GM23248 (cell line): ENCODE measurements at regions not wholly inside any gene's neighbourhood (a gene's known extent, or its start where the extent isn't known, plus 50 kb on each side); places are given as distances from the start of the nearest gene placed in this dataset.

Source experiments
- DNase-seq: peaks from one replicate; pipeline ENCODE4 v3.0.0-alpha.2; 2015
- H2AFZ ChIP-seq: fragments of 200-600 bp; sonication (generic); 2 replicates; pipeline ENCODE4 v1.6.1; 2016; ENCODE audit warnings: antibody characterized with exemption
- H3F3A ChIP-seq: fragments of 200-600 bp; sonication (generic); 2 replicates; pipeline ENCODE4 v1.6.1; 2016; ENCODE audit warnings: mild to moderate bottlenecking, antibody characterized with exemption, mixed run types; ENCODE audit not compliant: insufficient read depth
- H3K27ac ChIP-seq: fragments of 200-600 bp; sonication (generic); 2 replicates; pipeline ENCODE4 v1.5.1; 2016; ENCODE audit warnings: mild to moderate bottlenecking
- H3K27me3 ChIP-seq: fragments of 200-600 bp; sonication (generic); replicated peaks from 2 replicates; pipeline ENCODE4 v1.6.1; 2016; ENCODE audit warnings: mild to moderate bottlenecking; ENCODE audit not compliant: insufficient read depth
- H3K36me3 ChIP-seq: fragments of 200-600 bp; sonication (generic); 2 replicates; pipeline ENCODE4 v1.6.1; 2016; ENCODE audit warnings: low read depth, mild to moderate bottlenecking
- H3K4me1 ChIP-seq: fragments of 200-600 bp; sonication (generic); 2 replicates; pipeline ENCODE4 v1.6.1; 2016; ENCODE audit warnings: mild to moderate bottlenecking; ENCODE audit not compliant: insufficient read depth
- H3K4me2 ChIP-seq: fragments of 200-600 bp; sonication (generic); one replicate; pipeline ENCODE4 v1.6.1; 2016; ENCODE audit warnings: mild to moderate bottlenecking; ENCODE audit not compliant: unreplicated experiment
- H3K4me3 ChIP-seq: fragments of 200-600 bp; sonication (generic); 2 replicates; pipeline ENCODE4 v1.5.1; 2016; ENCODE audit warnings: mild to moderate bottlenecking
- H3K79me2 ChIP-seq: fragments of 200-600 bp; sonication (generic); 2 replicates; pipeline ENCODE4 v1.6.1; 2016; ENCODE audit warnings: mild to moderate bottlenecking; ENCODE audit not compliant: insufficient read depth
- H3K9ac ChIP-seq: fragments of 200-600 bp; sonication (generic); 2 replicates; pipeline ENCODE4 v1.6.1; 2016; ENCODE audit warnings: mild to moderate bottlenecking
- H3K9me2 ChIP-seq: fragments of 200-600 bp; sonication (generic); 2 replicates; pipeline ENCODE4 v1.6.1; 2016; ENCODE audit warnings: mixed run types, mild to moderate bottlenecking, moderate library complexity; ENCODE audit not compliant: insufficient read depth
- H3K9me3 ChIP-seq: fragments of 200-600 bp; sonication (generic); one replicate; pipeline ENCODE4 v1.6.1; 2017; ENCODE audit warnings: low read depth
- H4K20me1 ChIP-seq: fragments of 200-600 bp; sonication (generic); 2 replicates; pipeline ENCODE4 v1.6.0; 2016; ENCODE audit not compliant: insufficient read depth
- EZH2 ChIP-seq: fragments of 200-600 bp; sonication (generic); IDR thresholded peaks from 2 replicates; pipeline ENCODE4 v1.6.1; 2018; ENCODE audit warnings: antibody characterized with exemption, mild to moderate bottlenecking; ENCODE audit not compliant: insufficient read depth, poor library complexity, severe bottlenecking
- EZH2phosphoT487 ChIP-seq: fragments of 200-600 bp; sonication (generic); IDR thresholded peaks from 2 replicates; pipeline ENCODE4 v1.6.1; 2018; ENCODE audit warnings: antibody characterized with exemption, moderate library complexity, mild to moderate bottlenecking, low read depth; ENCODE audit not compliant: insufficient read depth
- WGBS, 2 experiments: methylation state at CpG; one replicate each; pipeline ENCODE4 v1.1.6; 2015 to 2017; ENCODE audit warnings: low lambda C conversion rate in 2 of 2, low coverage in 1 of 2; ENCODE audit errors: missing lambda C conversion rate in 2 of 2; 5-methylcytosine and 5-hydroxymethylcytosine counted together
- in situ Hi-C: fragments of 300-500 bp; cut with MboI; formaldehyde crosslinking; loops from 2 replicates; pipeline ENCODE4 v1.15.0; 2020

- H3K4me3 ChIP-seq, result no peak overlapping the region
These were observed 183.4 kb upstream of the FBXL4 start for GRCh38 chr6:99130897-99131873.

DNA sequence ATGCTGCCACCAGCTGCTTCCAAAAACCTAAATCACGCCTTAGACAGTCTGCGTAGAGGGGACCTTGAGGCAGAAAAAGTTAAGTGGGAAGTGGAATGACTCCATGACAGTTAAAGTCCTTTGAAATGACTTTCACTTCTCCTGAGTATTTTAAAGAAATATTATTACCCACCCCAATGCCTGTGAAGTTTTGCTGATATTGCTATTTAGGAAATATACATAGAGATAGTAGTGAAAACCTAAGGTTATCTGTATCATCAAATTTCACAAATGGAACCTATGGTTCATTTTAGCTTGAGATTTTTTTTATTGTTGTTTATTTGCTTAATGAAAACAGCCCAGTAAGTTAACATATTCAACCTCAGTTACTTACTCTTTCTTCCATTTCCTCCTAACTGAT, 182.1 kb upstream of the FBXL4 start:
- no peak for TF ChIP-seq EZH2phosphoT487
- TF ChIP-seq EZH2, result no peak
- 38 to 56% methylated on average over 2 of the region's 2 CpGs for WGBS, 2 experiments
- no peaks in the 10 kb centered on the region for H3K36me3 ChIP-seq
- H3K4me3 ChIP-seq, result no peak overlapping the region
- no peaks in the 10 kb centered on the region for H3K4me1 ChIP-seq
- no peak for DNase-seq
- no peaks in the 10 kb centered on the region for H4K20me1 ChIP-seq
- no peak overlapping the region for H3K27ac ChIP-seq
- no peak overlapping the region for H3K4me2 ChIP-seq
- no peak overlapping the region for H2AFZ ChIP-seq
- H3K9me3 ChIP-seq, result no peaks in the 10 kb centered on the region
- peaks cover 2% of the 10 kb centered on the region; the same call in 1 of the 2 replicates for H3K27me3 ChIP-seq
- H3K9me2 ChIP-seq, result no peaks in the 10 kb centered on the region
- no peak overlapping the region for H3K9ac ChIP-seq
- in situ Hi-C loops, result no loop called here
- no peaks in the 10 kb centered on the region for H3F3A ChIP-seq
- no peaks in the 10 kb centered on the region for H3K79me2 ChIP-seq

More at GRCh38 chr6:99130897-99131873, 183.4 kb upstream of the FBXL4 start:
- Histone ChIP-seq H3K79me2 (no peaks in the 10 kb centered on the region), H3F3A (no peaks in the 10 kb centered on the region), H3K9me2 (no peaks in the 10 kb centered on the region), H2AFZ (no peak overlapping the region), H3K27me3 (peaks cover 2% of the 10 kb centered on the region; the same call in 1 of the 2 replicates), H4K20me1 (no peaks in the 10 kb centered on the region), H3K4me1 (no peaks in the 10 kb centered on the region), H3K9me3 (no peaks in the 10 kb centered on the region), H3K36me3 (no peaks in the 10 kb centered on the region), H3K9ac (no peak overlapping the region), H3K27ac (no peak overlapping the region), H3K4me2 (no peak overlapping the region)
- DNase-seq, result no peak
- WGBS, 2 experiments, result 45 to 48% methylated on average over 15 of the region's 15 CpGs
- no peak for TF ChIP-seq EZH2
- TF ChIP-seq EZH2phosphoT487, result no peak
- in situ Hi-C loops, result no loop called here

GRCh38 chr6:99121748-99122147, 174.0 kb upstream of the FBXL4 start:
- Histone ChIP-seq H3K27ac (no peak overlapping the region), H3K27me3 (peaks cover 1% of the 10 kb centered on the region; the same call in 1 of the 2 replicates), H3K9ac (no peak overlapping the region), H3K4me2 (no peak overlapping the region), H4K20me1 (no peaks in the 10 kb centered on the region), H3K36me3 (no peaks in the 10 kb centered on the region), H3F3A (no peaks in the 10 kb centered on the region), H3K9me2 (no peaks in the 10 kb centered on the region), H3K4me3 (no peak overlapping the region), H3K4me1 (no peaks in the 10 kb centered on the region), H2AFZ (no peak overlapping the region), H3K9me3 (no peaks in the 10 kb centered on the region), H3K79me2 (no peaks in the 10 kb centered on the region)
- DNase-seq, result no peak
- 33 to 40% methylated on average over 3 of the region's 3 CpGs for WGBS, 2 experiments
- in situ Hi-C loops, result no loop called here
- no peak for TF ChIP-seq EZH2phosphoT487
- TF ChIP-seq EZH2, result no peak

DNA sequence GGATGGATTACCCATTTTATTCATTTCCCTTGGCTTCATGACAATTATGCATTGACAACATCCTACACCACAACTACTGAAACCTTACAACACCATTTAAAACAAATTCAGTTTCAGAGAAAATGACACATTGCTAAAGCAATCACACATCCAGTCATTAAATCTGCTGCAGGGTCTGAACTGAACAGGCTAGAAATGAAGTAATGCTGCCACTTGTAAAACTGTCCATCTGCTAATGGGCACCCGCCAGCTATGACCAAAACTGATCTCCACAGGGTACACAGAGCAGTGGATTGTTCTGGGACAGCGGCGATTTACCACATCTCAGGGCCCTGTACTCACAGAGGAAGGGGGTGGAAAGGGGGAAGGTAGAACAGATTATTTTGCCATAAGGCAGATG, 172.9 kb upstream of the FBXL4 start:
- H3K9ac ChIP-seq, result no peak overlapping the region
- in situ Hi-C loops, result no loop called here
- WGBS, 2 experiments, result 75 to 81% methylated on average over 3 of the region's 3 CpGs

More for the DNA sequence above, 172.9 kb upstream of the FBXL4 start:
- Histone ChIP-seq H4K20me1 (no peaks in the 10 kb centered on the region), H3K4me3 (no peak overlapping the region), H2AFZ (no peak overlapping the region), H3K27ac (no peak overlapping the region), H3K4me2 (no peak overlapping the region), H3K9me3 (no peaks in the 10 kb centered on the region), H3K4me1 (no peaks in the 10 kb centered on the region), H3F3A (no peaks in the 10 kb centered on the region), H3K36me3 (no peaks in the 10 kb centered on the region), H3K79me2 (no peaks in the 10 kb centered on the region), H3K9me2 (no peaks in the 10 kb centered on the region), H3K27me3 (peaks cover 8% of the 10 kb centered on the region; the same call in 1 of the 2 replicates)
- no peak for DNase-seq
- no peak for TF ChIP-seq EZH2phosphoT487
- TF ChIP-seq EZH2, result no peak
